ENCODE measurements at regions not wholly inside any gene's neighbourhood (a gene's known extent, or its start where the extent isn't known, plus 50 kb on each side); places are given as distances from the start of the nearest gene placed in this dataset.

DNA sequence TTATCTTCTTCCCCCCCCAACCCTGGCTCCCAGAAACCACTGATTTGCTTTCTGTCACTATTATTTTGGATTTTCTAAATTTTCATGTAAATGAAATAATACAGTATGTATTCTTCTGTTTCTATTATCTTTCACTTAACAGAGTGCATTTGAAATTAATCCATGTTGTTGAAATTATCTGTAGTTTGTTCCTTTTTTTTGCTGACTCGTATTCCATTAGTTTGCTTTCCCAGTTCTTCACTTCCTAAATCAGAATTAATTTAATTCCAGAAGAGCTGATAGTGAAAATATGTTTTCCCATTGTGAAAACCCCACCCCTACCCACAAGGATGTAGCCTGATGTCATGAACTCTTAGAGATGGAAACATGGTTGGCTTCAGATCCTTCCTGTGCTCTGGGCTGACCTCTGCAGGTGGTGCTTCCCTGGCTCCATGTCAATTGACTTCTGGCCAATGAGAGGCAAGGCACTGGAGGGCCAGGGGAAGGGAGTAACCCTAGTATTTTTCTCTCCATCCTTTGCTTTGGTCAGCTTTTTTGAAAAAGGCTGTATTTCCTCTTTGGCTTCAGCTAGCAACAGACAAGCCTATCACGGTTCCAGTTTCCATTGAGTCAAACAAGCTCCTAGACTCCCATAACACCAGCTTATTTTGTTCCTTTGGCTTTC, 244.4 kb upstream of the HSF2 start:
- TF ChIP-seq CTCF (IDR thresholded peaks at IDR 0.05; ENCODE audit: low read depth, low read length), result no peak
- no peak overlapping the region for H3K4me3 ChIP-seq (ENCODE audit: low read depth, low read length)

- H3K4me3 ChIP-seq (ENCODE audit: low read depth, low read length), result no peak overlapping the region
- no peak for TF ChIP-seq CTCF (IDR thresholded peaks at IDR 0.05; ENCODE audit: low read depth, low read length)
Observed at GRCh38 chr6:122161136-122161535, 238.3 kb upstream of the HSF2 start.

DNA sequence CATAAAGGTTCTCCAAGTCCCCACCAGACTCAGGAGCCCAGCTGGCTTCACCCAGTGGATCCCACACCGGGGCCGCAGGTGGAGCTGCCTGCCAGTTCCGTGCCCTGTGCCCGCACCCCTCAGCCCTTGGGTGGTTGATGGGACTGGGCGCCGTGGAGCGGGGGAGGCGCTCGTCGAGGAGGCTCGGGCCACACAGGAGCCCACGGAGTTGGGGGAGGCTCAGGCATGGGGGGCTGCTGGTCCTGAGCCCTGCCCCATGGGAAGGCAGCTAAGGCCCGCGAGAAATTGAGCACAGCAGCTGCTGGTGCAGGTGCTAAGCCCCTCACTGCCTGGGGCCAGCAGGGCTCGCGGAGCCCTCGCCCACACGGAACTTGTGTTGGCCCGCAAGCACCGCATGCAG, 234.4 kb upstream of the HSF2 start:
- no peak overlapping the region for H3K4me3 ChIP-seq (ENCODE audit: low read depth, low read length)
- TF ChIP-seq CTCF (IDR thresholded peaks at IDR 0.05; ENCODE audit: low read depth, low read length), result no peak

GRCh38 chr6:122170274-122170673, 229.2 kb upstream of the HSF2 start:
- H3K4me3 ChIP-seq (ENCODE audit: low read depth, low read length), result no peak overlapping the region
- no peak for TF ChIP-seq CTCF (IDR thresholded peaks at IDR 0.05; ENCODE audit: low read depth, low read length)

- H3K4me3 ChIP-seq (ENCODE audit: low read depth, low read length), result no peak overlapping the region
- TF ChIP-seq CTCF (IDR thresholded peaks at IDR 0.05; ENCODE audit: low read depth, low read length), result no peak
Observed at GRCh38 chr6:122178988-122179387, 220.5 kb upstream of the HSF2 start.

- no peak overlapping the region for H3K4me3 ChIP-seq (ENCODE audit: low read depth, low read length)
- no peak for TF ChIP-seq CTCF (IDR thresholded peaks at IDR 0.05; ENCODE audit: low read depth, low read length)
Observed at GRCh38 chr6:122180132-122180531, 219.3 kb upstream of the HSF2 start.

DNA sequence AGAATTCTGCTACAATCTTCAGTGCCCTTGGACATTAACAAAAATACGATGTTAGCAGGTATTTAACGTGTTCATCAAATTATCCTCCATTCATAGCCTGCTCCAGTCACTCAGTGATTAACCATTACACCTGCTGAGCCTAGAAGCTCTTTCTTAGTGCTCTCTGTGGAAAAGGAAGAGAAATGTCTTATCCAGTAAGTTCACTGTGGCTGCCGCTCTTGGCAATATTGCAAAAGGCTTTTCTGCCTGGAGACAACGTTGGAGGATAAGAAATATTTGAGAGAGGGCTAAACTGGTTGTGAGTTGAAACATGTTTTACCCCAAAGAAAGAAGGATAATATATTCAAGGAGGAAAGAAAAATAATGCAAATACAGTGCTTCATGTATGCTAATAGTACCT, 217.4 kb upstream of the HSF2 start:
- TF ChIP-seq CTCF (IDR thresholded peaks at IDR 0.05; ENCODE audit: low read depth, low read length), result no peak
- H3K4me3 ChIP-seq (ENCODE audit: low read depth, low read length), result no peak overlapping the region

Measured in WI38 (cell line).